H1 (cell line): ENCODE measurements at regions not wholly inside any gene's neighbourhood (a gene's known extent, or its start where the extent isn't known, plus 50 kb on each side); places are given as distances from the start of the nearest gene placed in this dataset.

ENCODE experiments used
- CEBPB ChIP-seq: IDR thresholded peaks from 2 replicates; pipeline ENCODE4 v1.6.1; 2012; ENCODE audit warnings: low read depth, low read length
- CTCF ChIP-seq, 3 experiments: IDR thresholded peaks; 1 replicate in 2 of 3; 2 replicates in 1 of 3; pipeline versions ENCODE4 v1.5.1 to v1.6.1; 2011; ENCODE audit warnings: low read length in 3 of 3, mild to moderate bottlenecking in 3 of 3, inconsistent platforms in 2 of 3, low read depth in 1 of 3, moderate library complexity in 1 of 3; ENCODE audit not compliant: insufficient read depth in 1 of 3; ENCODE audit errors: control extremely low read depth in 1 of 3
- EP300 ChIP-seq, 2 experiments: IDR thresholded peaks; 1 replicate in 1 of 2; 2 replicates in 1 of 2; pipeline ENCODE4 v1.6.1; 2011 to 2012; ENCODE audit warnings: low read depth in 2 of 2, low read length in 2 of 2, mild to moderate bottlenecking in 2 of 2, borderline replicate concordance in 1 of 2, inconsistent platforms in 1 of 2, moderate library complexity in 1 of 2
- EZH2 ChIP-seq: fragments of 200-600 bp; sonication (generic); IDR thresholded peaks from 2 replicates; pipeline ENCODE4 v1.7.1; 2012; ENCODE audit warnings: low read depth, mild to moderate bottlenecking, moderate library complexity, low read length, inconsistent platforms; ENCODE audit not compliant: severe bottlenecking
- MAX ChIP-seq: IDR thresholded peaks from 2 replicates; pipeline ENCODE4 v1.6.1; 2012; ENCODE audit warnings: inconsistent platforms
- NRF1 ChIP-seq: IDR thresholded peaks from 2 replicates; pipeline ENCODE4 v1.6.1; 2011; ENCODE audit warnings: mild to moderate bottlenecking, low read depth, low read length, improper control_type of control experiment
- POLR2A ChIP-seq, 2 experiments: IDR thresholded peaks; 1 replicate in 1 of 2; 2 replicates in 1 of 2; pipeline ENCODE4 v1.6.1; 2011; ENCODE audit warnings: low read depth in 2 of 2, low read length in 2 of 2, mild to moderate bottlenecking in 2 of 2; ENCODE audit errors: control extremely low read depth in 1 of 2
- RAD21 ChIP-seq, 2 experiments: IDR thresholded peaks in 1 of 2; conservative IDR thresholded peaks in 1 of 2; 2 replicates each; pipeline ENCODE4 v1.6.1; 2011; ENCODE audit warnings: low read depth in 2 of 2, low read length in 2 of 2, improper control_type of control experiment in 1 of 2, inconsistent platforms in 1 of 2, mild to moderate bottlenecking in 1 of 2, moderate library complexity in 1 of 2
- SUZ12 ChIP-seq: fragments of 200-600 bp; sonication (generic); IDR thresholded peaks from 2 replicates; pipeline ENCODE4 v1.6.1; 2012; ENCODE audit warnings: mild to moderate bottlenecking, inconsistent platforms, low read length, moderate library complexity, mixed read lengths
- USF2 ChIP-seq: IDR thresholded peaks from 2 replicates; pipeline ENCODE4 v1.6.1; 2011; ENCODE audit warnings: low read length, improper control_type of control experiment
- YY1 ChIP-seq: IDR thresholded peaks from 2 replicates; pipeline ENCODE4 v1.6.1; 2011; ENCODE audit warnings: low read depth, mild to moderate bottlenecking, low read length

GRCh38 chrX:109920868-109921267, 82.0 kb upstream of the TMEM164 start:
- no peak for TF ChIP-seq YY1
- TF ChIP-seq CTCF (IDR thresholded peaks at IDR 0.05; ENCODE audit: control extremely low read depth in 1 of 3, insufficient read depth in 1 of 3, low read depth in 1 of 3, low read length in 3 of 3) = no peak
- no peak for TF ChIP-seq NRF1
- TF ChIP-seq MAX = no peak
- no peak for TF ChIP-seq USF2
- TF ChIP-seq SUZ12 = no peak
- no peak for TF ChIP-seq EP300 (IDR thresholded peaks at IDR 0.05; ENCODE audit: borderline replicate concordance in 1 of 2, low read depth in 2 of 2, low read length in 2 of 2)
- TF ChIP-seq EZH2 = no peak
- TF ChIP-seq CEBPB = no peak
- no peak for TF ChIP-seq POLR2A (IDR thresholded peaks at IDR 0.05; ENCODE audit: control extremely low read depth in 1 of 2, low read depth in 2 of 2, low read length in 2 of 2)
- no peak for TF ChIP-seq RAD21 (IDR thresholded peaks at IDR 0.05 in 1 of 2, conservative IDR thresholded peaks at IDR 0.05 in 1 of 2; ENCODE audit: low read depth in 2 of 2, low read length in 2 of 2)
